ENCODE measurements at regions not wholly inside any gene's neighbourhood (a gene's known extent, or its start where the extent isn't known, plus 50 kb on each side); places are given as distances from the start of the nearest gene placed in this dataset.

GRCh38 chr3:127358641-127359040 is 70.8 kb upstream of the PRR20G start:
- DNase-seq (no peak), ATAC-seq (no peak)
- no peak for TF ChIP-seq CTCF (IDR thresholded peaks at IDR 0.05)
- Histone ChIP-seq H3K9me3 (peaks cover 0 to 12% (median under 1%) of the 10 kb centered on the region in 11 donors), H3K27me3 (peaks cover 0 to 15% (median 3%) of the 10 kb centered on the region in 7 donors), H3K36me3 (no peaks in the 10 kb centered on the region), H3K4me1 (no peaks in the 10 kb centered on the region), H3K27ac (no peak overlapping the region), H3K4me3 (no peak overlapping the region)
- WGBS, 2 donors: 64 to 69% methylated on average over 6 of the region's 6 CpGs
- intact Hi-C loops (cut with DNase I): no loop called here

GRCh38 chr3:127356381-127356780 is 68.5 kb upstream of the PRR20G start:
- ATAC-seq: no peak
- 55 to 62% methylated on average over 2 of the region's 2 CpGs for WGBS, 2 donors
- no peaks in the 10 kb centered on the region for H3K4me1 ChIP-seq
- no peak for TF ChIP-seq CTCF (IDR thresholded peaks at IDR 0.05)
- no peak overlapping the region for H3K27ac ChIP-seq
- peaks cover 0 to 12% (median 0%) of the 10 kb centered on the region in 11 donors for H3K9me3 ChIP-seq
- no peak overlapping the region for H3K4me3 ChIP-seq
- H3K36me3 ChIP-seq: no peaks in the 10 kb centered on the region
- no peak for DNase-seq
- H3K27me3 ChIP-seq: peaks cover 0 to 10% (median 3%) of the 10 kb centered on the region in 7 donors
- intact Hi-C loops (cut with DNase I): no loop called here

- H3K4me3 ChIP-seq: no peak overlapping the region
- DNase-seq (no peak), ATAC-seq (no peak)
- H3K36me3 ChIP-seq: no peaks in the 10 kb centered on the region
- no peak overlapping the region for H3K27ac ChIP-seq
- peaks cover 0 to 20% (median 16%) of the 10 kb centered on the region in 7 donors for H3K27me3 ChIP-seq
- no peaks in the 10 kb centered on the region for H3K4me1 ChIP-seq
- 59 to 61% methylated on average over 3 of the region's 3 CpGs for WGBS, 2 donors
- no peak for TF ChIP-seq CTCF (IDR thresholded peaks at IDR 0.05)
- intact Hi-C loops (cut with DNase I): no loop called here
- H3K9me3 ChIP-seq: peaks cover 0 to 12% (median 0%) of the 10 kb centered on the region in 11 donors
These were observed 66.9 kb upstream of the PRR20G start for GRCh38 chr3:127354761-127355160.

- Histone ChIP-seq H3K27me3 (peaks cover 0 to 34% (median 21%) of the 10 kb centered on the region in 7 donors), H3K4me3 (no peak overlapping the region), H3K9me3 (peaks cover 0 to 12% (median 0%) of the 10 kb centered on the region in 11 donors), H3K4me1 (no peaks in the 10 kb centered on the region), H3K27ac (no peak overlapping the region), H3K36me3 (no peaks in the 10 kb centered on the region)
- 73 to 80% methylated on average over 4 of the region's 4 CpGs for WGBS, 2 donors
- intact Hi-C loops (cut with DNase I): no loop called here
- TF ChIP-seq CTCF (IDR thresholded peaks at IDR 0.05): no peak
- DNase-seq: no peak
- no peak for ATAC-seq
These were observed 64.8 kb upstream of the PRR20G start for GRCh38 chr3:127352612-127353011.
